ENCODE measurements at regions not wholly inside any gene's neighbourhood (a gene's known extent, or its start where the extent isn't known, plus 50 kb on each side); places are given as distances from the start of the nearest gene placed in this dataset.

DNA sequence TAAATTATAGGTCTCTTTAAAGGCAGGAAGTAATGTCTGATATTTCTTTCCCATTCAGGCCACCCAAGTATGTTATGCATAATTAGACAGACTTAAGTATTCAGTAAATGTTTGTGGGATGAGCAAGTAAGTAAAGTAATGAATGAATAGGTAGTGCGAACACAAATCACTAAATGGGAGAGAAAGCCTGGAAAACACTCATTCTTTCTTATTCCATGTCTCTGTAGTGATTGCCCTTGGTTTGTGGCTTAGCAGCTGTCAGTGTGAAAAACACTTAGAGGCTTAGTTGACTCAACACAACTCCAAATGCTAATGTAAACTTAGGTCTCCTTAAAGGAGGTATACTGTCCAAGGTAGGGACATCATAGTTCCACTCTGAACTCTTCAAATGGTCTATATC, 182.5 kb downstream of the ZC3H11B start:
- H3K9me3 ChIP-seq (ENCODE audit: low read length), result no peaks in the 10 kb centered on the region
- H3K4me3 ChIP-seq (ENCODE audit: low read depth in 1 of 2, low read length in 2 of 2), result no peak overlapping the region
- H3K4me1 ChIP-seq (ENCODE audit: insufficient read depth, low read length), result no peaks in the 10 kb centered on the region
- H3K27ac ChIP-seq (ENCODE audit: low read depth, low read length), result no peak overlapping the region
- H3K36me3 ChIP-seq (ENCODE audit: insufficient read depth, low read length), result no peaks in the 10 kb centered on the region
- no peak overlapping the region for H3K9ac ChIP-seq (ENCODE audit: low read length)
- H3K27me3 ChIP-seq (ENCODE audit: control insufficient read depth in 1 of 2, insufficient read depth in 2 of 2, low read length in 2 of 2), result no peaks in the 10 kb centered on the region

GRCh38 chr1:219428651-219429050, 184.3 kb downstream of the ZC3H11B start:
- Histone ChIP-seq H3K4me3 (ENCODE audit: low read depth in 1 of 2, low read length in 2 of 2) (no peak overlapping the region), H3K9ac (ENCODE audit: low read length) (no peak overlapping the region), H3K9me3 (ENCODE audit: low read length) (no peaks in the 10 kb centered on the region), H3K27me3 (ENCODE audit: control insufficient read depth in 1 of 2, insufficient read depth in 2 of 2, low read length in 2 of 2) (no peaks in the 10 kb centered on the region), H3K4me1 (ENCODE audit: insufficient read depth, low read length) (no peaks in the 10 kb centered on the region), H3K27ac (ENCODE audit: low read depth, low read length) (no peak overlapping the region), H3K36me3 (ENCODE audit: insufficient read depth, low read length) (no peaks in the 10 kb centered on the region)

- H3K27ac ChIP-seq (ENCODE audit: low read depth, low read length), result no peak overlapping the region
- no peaks in the 10 kb centered on the region for H3K9me3 ChIP-seq (ENCODE audit: low read length)
- no peaks in the 10 kb centered on the region for H3K4me1 ChIP-seq (ENCODE audit: insufficient read depth, low read length)
- H3K4me3 ChIP-seq (ENCODE audit: low read depth in 1 of 2, low read length in 2 of 2), result no peak overlapping the region
- no peak overlapping the region for H3K9ac ChIP-seq (ENCODE audit: low read length)
- H3K36me3 ChIP-seq (ENCODE audit: insufficient read depth, low read length), result no peaks in the 10 kb centered on the region
- no peaks in the 10 kb centered on the region for H3K27me3 ChIP-seq (ENCODE audit: control insufficient read depth in 1 of 2, insufficient read depth in 2 of 2, low read length in 2 of 2)
These were observed 184.9 kb downstream of the ZC3H11B start for GRCh38 chr1:219427989-219428388.

GRCh38 chr1:219427403-219427802, 185.5 kb downstream of the ZC3H11B start:
- H3K27ac ChIP-seq (ENCODE audit: low read depth, low read length), result no peak overlapping the region
- no peaks in the 10 kb centered on the region for H3K4me1 ChIP-seq (ENCODE audit: insufficient read depth, low read length)
- no peaks in the 10 kb centered on the region for H3K36me3 ChIP-seq (ENCODE audit: insufficient read depth, low read length)

GRCh38 chr1:219422811-219423598, 189.9 kb downstream of the ZC3H11B start:
- Histone ChIP-seq H3K27me3 (ENCODE audit: control insufficient read depth in 1 of 2, insufficient read depth in 2 of 2, low read length in 2 of 2) (no peaks in the 10 kb centered on the region), H3K9ac (ENCODE audit: low read length) (no peak overlapping the region), H3K36me3 (ENCODE audit: insufficient read depth, low read length) (no peaks in the 10 kb centered on the region), H3K27ac (ENCODE audit: low read depth, low read length) (no peak overlapping the region), H3K4me1 (ENCODE audit: insufficient read depth, low read length) (no peaks in the 10 kb centered on the region), H3K9me3 (ENCODE audit: low read length) (no peaks in the 10 kb centered on the region), H3K4me3 (ENCODE audit: low read depth in 1 of 2, low read length in 2 of 2) (no peak overlapping the region)

More at GRCh38 chr1:219427403-219427802, 185.5 kb downstream of the ZC3H11B start:
- no peaks in the 10 kb centered on the region for H3K9me3 ChIP-seq (ENCODE audit: low read length)
- H3K9ac ChIP-seq (ENCODE audit: low read length), result no peak overlapping the region
- no peak overlapping the region for H3K4me3 ChIP-seq (ENCODE audit: low read depth in 1 of 2, low read length in 2 of 2)
- H3K27me3 ChIP-seq (ENCODE audit: control insufficient read depth in 1 of 2, insufficient read depth in 2 of 2, low read length in 2 of 2), result no peaks in the 10 kb centered on the region

DNA sequence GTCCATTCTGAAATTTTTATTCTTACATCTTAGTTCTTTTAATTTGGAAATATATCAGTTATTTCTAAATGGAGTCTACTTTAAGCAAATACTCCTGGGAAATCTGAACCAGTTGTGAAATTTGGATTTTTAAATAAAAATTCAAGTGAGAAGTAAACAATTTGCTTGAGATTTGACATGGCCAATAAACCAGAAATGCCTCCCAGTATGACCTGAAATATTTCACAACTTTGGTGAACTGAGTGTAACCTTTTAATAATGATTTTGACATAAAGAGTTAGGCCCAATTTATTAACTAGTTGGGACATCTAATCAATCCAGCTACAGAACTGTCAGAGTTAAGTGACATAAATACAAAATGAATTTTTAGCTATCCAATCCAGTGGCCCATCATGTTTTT, 192.0 kb downstream of the ZC3H11B start:
- H3K27ac ChIP-seq (ENCODE audit: low read depth, low read length), result no peak overlapping the region
- no peaks in the 10 kb centered on the region for H3K27me3 ChIP-seq (ENCODE audit: control insufficient read depth in 1 of 2, insufficient read depth in 2 of 2, low read length in 2 of 2)
- no peaks in the 10 kb centered on the region for H3K4me1 ChIP-seq (ENCODE audit: insufficient read depth, low read length)
- no peaks in the 10 kb centered on the region for H3K36me3 ChIP-seq (ENCODE audit: insufficient read depth, low read length)
- H3K4me3 ChIP-seq (ENCODE audit: low read depth in 1 of 2, low read length in 2 of 2), result no peak overlapping the region
- no peak overlapping the region for H3K9ac ChIP-seq (ENCODE audit: low read length)
- no peaks in the 10 kb centered on the region for H3K9me3 ChIP-seq (ENCODE audit: low read length)

- H3K9ac ChIP-seq (ENCODE audit: low read length), result no peak overlapping the region
- no peak overlapping the region for H3K27ac ChIP-seq (ENCODE audit: low read depth, low read length)
- no peak overlapping the region for H3K4me3 ChIP-seq (ENCODE audit: low read depth in 1 of 2, low read length in 2 of 2)
- no peaks in the 10 kb centered on the region for H3K9me3 ChIP-seq (ENCODE audit: low read length)
- H3K27me3 ChIP-seq (ENCODE audit: control insufficient read depth in 1 of 2, insufficient read depth in 2 of 2, low read length in 2 of 2), result no peaks in the 10 kb centered on the region
- H3K4me1 ChIP-seq (ENCODE audit: insufficient read depth, low read length), result no peaks in the 10 kb centered on the region
- no peaks in the 10 kb centered on the region for H3K36me3 ChIP-seq (ENCODE audit: insufficient read depth, low read length)
These were observed 193.0 kb downstream of the ZC3H11B start for GRCh38 chr1:219419860-219420259.

- Histone ChIP-seq H3K27me3 (ENCODE audit: control insufficient read depth in 1 of 2, insufficient read depth in 2 of 2, low read length in 2 of 2) (no peaks in the 10 kb centered on the region), H3K27ac (ENCODE audit: low read depth, low read length) (no peak overlapping the region), H3K4me1 (ENCODE audit: insufficient read depth, low read length) (no peaks in the 10 kb centered on the region), H3K9ac (ENCODE audit: low read length) (no peak overlapping the region), H3K4me3 (ENCODE audit: low read depth in 1 of 2, low read length in 2 of 2) (no peak overlapping the region), H3K9me3 (ENCODE audit: low read length) (no peaks in the 10 kb centered on the region), H3K36me3 (ENCODE audit: insufficient read depth, low read length) (no peaks in the 10 kb centered on the region)
These were observed 193.8 kb downstream of the ZC3H11B start for GRCh38 chr1:219419065-219419464.

- H3K27ac ChIP-seq (ENCODE audit: low read depth, low read length), result no peak overlapping the region
These were observed 195.3 kb downstream of the ZC3H11B start for GRCh38 chr1:219417610-219418009.

GRCh38 chr1:219416598-219417238, 196.2 kb downstream of the ZC3H11B start:
- Histone ChIP-seq H3K27ac (ENCODE audit: low read depth, low read length) (no peak overlapping the region), H3K4me1 (ENCODE audit: insufficient read depth, low read length) (no peaks in the 10 kb centered on the region), H3K27me3 (ENCODE audit: control insufficient read depth in 1 of 2, insufficient read depth in 2 of 2, low read length in 2 of 2) (no peaks in the 10 kb centered on the region), H3K4me3 (ENCODE audit: low read depth in 1 of 2, low read length in 2 of 2) (no peak overlapping the region), H3K36me3 (ENCODE audit: insufficient read depth, low read length) (no peaks in the 10 kb centered on the region), H3K9ac (ENCODE audit: low read length) (no peak overlapping the region), H3K9me3 (ENCODE audit: low read length) (no peaks in the 10 kb centered on the region)

More at GRCh38 chr1:219417610-219418009, 195.3 kb downstream of the ZC3H11B start:
- H3K9ac ChIP-seq (ENCODE audit: low read length), result no peak overlapping the region
- no peaks in the 10 kb centered on the region for H3K27me3 ChIP-seq (ENCODE audit: control insufficient read depth in 1 of 2, insufficient read depth in 2 of 2, low read length in 2 of 2)
- H3K36me3 ChIP-seq (ENCODE audit: insufficient read depth, low read length), result no peaks in the 10 kb centered on the region
- H3K4me1 ChIP-seq (ENCODE audit: insufficient read depth, low read length), result no peaks in the 10 kb centered on the region
- no peaks in the 10 kb centered on the region for H3K9me3 ChIP-seq (ENCODE audit: low read length)
- no peak overlapping the region for H3K4me3 ChIP-seq (ENCODE audit: low read depth in 1 of 2, low read length in 2 of 2)

GRCh38 chr1:219415915-219416314, 197.0 kb downstream of the ZC3H11B start:
- Histone ChIP-seq H3K27me3 (ENCODE audit: control insufficient read depth in 1 of 2, insufficient read depth in 2 of 2, low read length in 2 of 2) (no peaks in the 10 kb centered on the region), H3K9me3 (ENCODE audit: low read length) (no peaks in the 10 kb centered on the region), H3K4me1 (ENCODE audit: insufficient read depth, low read length) (no peaks in the 10 kb centered on the region), H3K9ac (ENCODE audit: low read length) (no peak overlapping the region), H3K36me3 (ENCODE audit: insufficient read depth, low read length) (no peaks in the 10 kb centered on the region), H3K27ac (ENCODE audit: low read depth, low read length) (no peak overlapping the region), H3K4me3 (ENCODE audit: low read depth in 1 of 2, low read length in 2 of 2) (no peak overlapping the region)

DNA sequence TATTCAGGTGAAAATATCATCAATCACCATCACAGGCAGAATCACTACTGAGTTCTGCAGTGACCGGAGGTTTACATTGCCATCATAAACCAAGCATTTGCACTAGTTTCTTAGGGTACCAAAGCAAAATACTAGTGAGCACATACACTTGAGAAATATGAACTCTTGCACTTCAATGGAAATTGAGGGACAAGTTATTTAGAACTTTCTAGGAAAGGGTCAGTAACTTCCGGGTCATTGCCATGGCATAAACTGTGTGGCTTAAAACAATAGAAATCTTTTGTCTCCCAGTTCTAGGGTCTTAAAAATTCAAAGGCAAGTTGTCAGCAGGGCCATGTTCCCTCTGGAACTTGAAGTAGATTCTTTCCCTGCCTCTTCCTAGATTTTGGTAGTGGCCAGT, 197.5 kb downstream of the ZC3H11B start:
- H3K4me3 ChIP-seq (ENCODE audit: low read depth in 1 of 2, low read length in 2 of 2), result no peak overlapping the region
- no peaks in the 10 kb centered on the region for H3K36me3 ChIP-seq (ENCODE audit: insufficient read depth, low read length)
- no peak overlapping the region for H3K27ac ChIP-seq (ENCODE audit: low read depth, low read length)
- H3K9ac ChIP-seq (ENCODE audit: low read length), result no peak overlapping the region
- H3K4me1 ChIP-seq (ENCODE audit: insufficient read depth, low read length), result no peaks in the 10 kb centered on the region
- no peaks in the 10 kb centered on the region for H3K27me3 ChIP-seq (ENCODE audit: control insufficient read depth in 1 of 2, insufficient read depth in 2 of 2, low read length in 2 of 2)
- H3K9me3 ChIP-seq (ENCODE audit: low read length), result no peaks in the 10 kb centered on the region

Data from muscle layer of colon (tissue), 2 donors.